K562 (cell line): ENCODE measurements at regions not wholly inside any gene's neighbourhood (a gene's known extent, or its start where the extent isn't known, plus 50 kb on each side); places are given as distances from the start of the nearest gene placed in this dataset.

Experiments
- ATAC-seq: fragments of 200-7000 bp; cut with Tn5 transposase; 3 replicates; pipeline ENCODE4 v1.9.1; 2020; ENCODE audit warnings: moderate library complexity
- BruUV-seq: library from RNA; stranded (reverse); fragments of 400-500 nt; replicated peaks from 2 replicates; lab custom pipeline; 2021; lab: Mats Ljungman, UMichigan
- CTCF ChIA-PET: fragments of 300-600 bp; formaldehyde crosslinking; extraction: SDS; loops from one replicate; lab custom pipeline; 2021; ENCODE audit warnings: low intra/inter-chr PET ratio; lab: Yijun Ruan, JAX
- POLR2A ChIA-PET: fragments of 300-600, 350-650 bp; sonication (Branson Sonifier 250); formaldehyde crosslinking; extraction: SDS; loops from one replicate; lab custom pipeline; 2021; ENCODE audit warnings: antibody characterized with exemption, inconsistent platforms; lab: Yijun Ruan, JAX
- DNase-seq, 4 experiments: peaks; one replicate each; pipeline versions ENCODE4 v3.0.0 to v3.0.0-alpha.2; 2011 to 2018; ENCODE audit warnings: low spot score in 3 of 4, mixed read lengths in 3 of 4; ENCODE audit errors: extremely low read depth in 1 of 4
- FAIRE-seq: peaks from 2 replicates; lab custom pipeline; 2011; peaks lifted over from hg19 to GRCh38; lab: Jason Lieb, UNC
- H2AFZ ChIP-seq: 2 replicates; pipeline ENCODE4 v1.6.0; 2011; ENCODE audit warnings: low read depth, low read length, control low read depth, inconsistent platforms
- H3K27ac ChIP-seq: fragments of 200-600 bp; 3 replicates; pipeline ENCODE4 v1.8.0; 2011; ENCODE audit warnings: low read depth, mild to moderate bottlenecking, control low read depth, inconsistent platforms, low read length, moderate library complexity, mixed read lengths; ENCODE audit errors: extremely low read depth
- H3K27me3 ChIP-seq, 2 experiments: fragments of 300-600 bp in 1 of 2; 2 replicates in 1 of 2; 3 replicates in 1 of 2; pipeline versions ENCODE4 v1.6.0 to v1.8.0; 2011; ENCODE audit warnings: inconsistent platforms in 2 of 2, low read length in 2 of 2, mild to moderate bottlenecking in 1 of 2, mixed read lengths in 1 of 2, moderate library complexity in 1 of 2; ENCODE audit not compliant: control insufficient read depth in 2 of 2, insufficient read depth in 2 of 2
- H3K36me3 ChIP-seq: fragments of 300-600 bp; 3 replicates; pipeline ENCODE4 v1.8.0; 2011; ENCODE audit warnings: mild to moderate bottlenecking, low read length, inconsistent platforms; ENCODE audit not compliant: control insufficient read depth, insufficient read depth
- H3K4me1 ChIP-seq, 2 experiments: fragments of 200-600 bp in 1 of 2; replicated peaks in 1 of 2; 2 replicates in 1 of 2; 3 replicates in 1 of 2; pipeline versions ENCODE4 v1.5.1 to v1.8.0; 2011; ENCODE audit warnings: inconsistent platforms in 2 of 2, low read length in 2 of 2, mild to moderate bottlenecking in 1 of 2, mixed read lengths in 1 of 2, moderate library complexity in 1 of 2; ENCODE audit not compliant: control insufficient read depth in 2 of 2, insufficient read depth in 2 of 2
- H3K4me2 ChIP-seq: 2 replicates; pipeline ENCODE4 v1.6.1; 2011; ENCODE audit warnings: low read length, control low read depth, inconsistent platforms, mixed read lengths; ENCODE audit not compliant: insufficient read depth
- H3K4me3 ChIP-seq: fragments of 200-600 bp; sonication (generic), shearing (Covaris generic); 2 replicates; pipeline ENCODE4 v1.5.1; 2016; ENCODE audit warnings: control low read depth, inconsistent platforms
- H3K79me2 ChIP-seq: fragments of 200-600 bp; 3 replicates; pipeline ENCODE4 v1.8.0; 2011; ENCODE audit warnings: low read length, inconsistent platforms; ENCODE audit not compliant: control insufficient read depth, insufficient read depth
- H3K9ac ChIP-seq, 2 experiments: 2 replicates each; pipeline versions ENCODE4 v1.6.0 to v1.6.1; 2011; ENCODE audit warnings: low read depth in 2 of 2, low read length in 2 of 2, control low read depth in 1 of 2, inconsistent platforms in 1 of 2, mild to moderate bottlenecking in 1 of 2, mixed read lengths in 1 of 2; ENCODE audit not compliant: insufficient read depth in 1 of 2
- H3K9me1 ChIP-seq: one replicate; pipeline ENCODE4 v1.6.0; 2011; ENCODE audit warnings: inconsistent platforms, mild to moderate bottlenecking, low read length, moderate library complexity; ENCODE audit not compliant: control insufficient read depth, insufficient read depth
- H3K9me3 ChIP-seq: replicated peaks from 2 replicates; pipeline ENCODE4 v1.5.1; 2011; ENCODE audit warnings: low read depth, low read length, inconsistent platforms; ENCODE audit not compliant: control insufficient read depth, insufficient read depth
- H4K20me1 ChIP-seq: replicated peaks from 2 replicates; pipeline ENCODE4 v1.6.1; 2011; ENCODE audit warnings: low read length, inconsistent platforms, mixed read lengths; ENCODE audit not compliant: control insufficient read depth, insufficient read depth
- DPF2 ChIP-seq: fragments of 450-650 bp; IDR thresholded peaks from 2 replicates; pipeline ENCODE4 v1.6.1; 2016
- ZBTB2 ChIP-seq: fragments of 450-650 bp; IDR thresholded peaks from 2 replicates; pipeline ENCODE4 v1.6.1; 2016; ENCODE audit warnings: antibody characterized with exemption
- whole genome bisulfite sequencing: fragments of 100-300 bp; shearing (Covaris generic); methylation state at CpG from one replicate; pipeline ENCODE4 v1.1.6; 2016; ENCODE audit warnings: low coverage, mixed read lengths; ENCODE audit not compliant: insufficient coverage; ENCODE audit errors: missing lambda C conversion rate; 5-methylcytosine and 5-hydroxymethylcytosine counted together
- in situ Hi-C: fragments of 300-500 bp; cut with MboI; formaldehyde crosslinking; loops from 4 replicates; pipeline ENCODE4 v1.15.0; 2018; ENCODE audit warnings: inconsistent platforms, mixed read lengths
- intact Hi-C: fragments of 100-400 bp; cut with micrococcal nuclease; formaldehyde crosslinking; loops from 2 replicates; pipeline ENCODE4 v1.14.2; 2022
- TF ChIP-seq, protein P1 (sequence below): sonication (generic); formaldehyde crosslinking; IDR thresholded peaks from 2 replicates; pipeline ENCODE4 v1.8.0; 2023; ENCODE audit warnings: missing genetic modification reagents, mild to moderate bottlenecking, borderline replicate concordance

DNA sequence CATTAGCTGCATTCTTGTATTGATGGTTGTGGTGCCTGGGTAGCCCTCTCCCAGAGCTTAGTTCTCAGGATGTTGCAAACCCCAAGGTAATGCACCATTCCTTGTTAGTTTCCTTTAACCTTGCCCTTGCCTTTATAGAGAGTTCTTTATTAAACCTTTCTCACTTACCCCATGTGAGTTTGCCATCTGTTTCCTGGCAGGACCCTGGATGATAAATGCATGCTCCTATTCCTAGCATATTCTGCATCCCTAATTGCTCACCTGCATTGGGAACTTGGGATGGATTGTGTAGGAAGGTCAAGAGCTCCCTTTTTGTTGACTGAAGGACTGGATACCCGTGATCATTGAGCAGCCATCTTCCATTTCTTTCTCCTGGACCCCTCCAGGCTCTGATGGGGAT is 59.9 kb upstream of the AP1S2 start:
- Histone ChIP-seq H3K9ac (no peak overlapping the region), H3K4me1 (no peaks in the 10 kb centered on the region), H3K27me3 (no peaks in the 10 kb centered on the region), H2AFZ (no peak overlapping the region), H3K79me2 (no peaks in the 10 kb centered on the region), H3K4me2 (no peak overlapping the region), H3K9me1 (no peaks in the 10 kb centered on the region), H3K4me3 (no peak overlapping the region), H3K27ac (no peak overlapping the region), H3K36me3 (no peaks in the 10 kb centered on the region), H4K20me1 (no peaks in the 10 kb centered on the region), H3K9me3 (no peaks in the 10 kb centered on the region)
- POLR2A ChIA-PET: no interaction called here
- ATAC-seq (no peak), FAIRE-seq (no peak), DNase-seq (no peak)
- WGBS: 0% methylated on average over 1 of the region's 1 CpG
- BruUV-seq: no TSS peak
- TF ChIP-seq, protein P1, sequence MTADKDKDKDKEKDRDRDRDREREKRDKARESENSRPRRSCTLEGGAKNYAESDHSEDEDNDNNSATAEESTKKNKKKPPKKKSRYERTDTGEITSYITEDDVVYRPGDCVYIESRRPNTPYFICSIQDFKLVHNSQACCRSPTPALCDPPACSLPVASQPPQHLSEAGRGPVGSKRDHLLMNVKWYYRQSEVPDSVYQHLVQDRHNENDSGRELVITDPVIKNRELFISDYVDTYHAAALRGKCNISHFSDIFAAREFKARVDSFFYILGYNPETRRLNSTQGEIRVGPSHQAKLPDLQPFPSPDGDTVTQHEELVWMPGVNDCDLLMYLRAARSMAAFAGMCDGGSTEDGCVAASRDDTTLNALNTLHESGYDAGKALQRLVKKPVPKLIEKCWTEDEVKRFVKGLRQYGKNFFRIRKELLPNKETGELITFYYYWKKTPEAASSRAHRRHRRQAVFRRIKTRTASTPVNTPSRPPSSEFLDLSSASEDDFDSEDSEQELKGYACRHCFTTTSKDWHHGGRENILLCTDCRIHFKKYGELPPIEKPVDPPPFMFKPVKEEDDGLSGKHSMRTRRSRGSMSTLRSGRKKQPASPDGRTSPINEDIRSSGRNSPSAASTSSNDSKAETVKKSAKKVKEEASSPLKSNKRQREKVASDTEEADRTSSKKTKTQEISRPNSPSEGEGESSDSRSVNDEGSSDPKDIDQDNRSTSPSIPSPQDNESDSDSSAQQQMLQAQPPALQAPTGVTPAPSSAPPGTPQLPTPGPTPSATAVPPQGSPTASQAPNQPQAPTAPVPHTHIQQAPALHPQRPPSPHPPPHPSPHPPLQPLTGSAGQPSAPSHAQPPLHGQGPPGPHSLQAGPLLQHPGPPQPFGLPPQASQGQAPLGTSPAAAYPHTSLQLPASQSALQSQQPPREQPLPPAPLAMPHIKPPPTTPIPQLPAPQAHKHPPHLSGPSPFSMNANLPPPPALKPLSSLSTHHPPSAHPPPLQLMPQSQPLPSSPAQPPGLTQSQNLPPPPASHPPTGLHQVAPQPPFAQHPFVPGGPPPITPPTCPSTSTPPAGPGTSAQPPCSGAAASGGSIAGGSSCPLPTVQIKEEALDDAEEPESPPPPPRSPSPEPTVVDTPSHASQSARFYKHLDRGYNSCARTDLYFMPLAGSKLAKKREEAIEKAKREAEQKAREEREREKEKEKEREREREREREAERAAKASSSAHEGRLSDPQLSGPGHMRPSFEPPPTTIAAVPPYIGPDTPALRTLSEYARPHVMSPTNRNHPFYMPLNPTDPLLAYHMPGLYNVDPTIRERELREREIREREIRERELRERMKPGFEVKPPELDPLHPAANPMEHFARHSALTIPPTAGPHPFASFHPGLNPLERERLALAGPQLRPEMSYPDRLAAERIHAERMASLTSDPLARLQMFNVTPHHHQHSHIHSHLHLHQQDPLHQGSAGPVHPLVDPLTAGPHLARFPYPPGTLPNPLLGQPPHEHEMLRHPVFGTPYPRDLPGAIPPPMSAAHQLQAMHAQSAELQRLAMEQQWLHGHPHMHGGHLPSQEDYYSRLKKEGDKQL: no peak
- TF ChIP-seq DPF2 (no peak), ZBTB2 (no peak)
- in situ Hi-C loops (no loop called here), intact Hi-C loops (no loop called here)
- CTCF ChIA-PET: no interaction called here
